ENCODE measurements at regions not wholly inside any gene's neighbourhood (a gene's known extent, or its start where the extent isn't known, plus 50 kb on each side); places are given as distances from the start of the nearest gene placed in this dataset.

DNA sequence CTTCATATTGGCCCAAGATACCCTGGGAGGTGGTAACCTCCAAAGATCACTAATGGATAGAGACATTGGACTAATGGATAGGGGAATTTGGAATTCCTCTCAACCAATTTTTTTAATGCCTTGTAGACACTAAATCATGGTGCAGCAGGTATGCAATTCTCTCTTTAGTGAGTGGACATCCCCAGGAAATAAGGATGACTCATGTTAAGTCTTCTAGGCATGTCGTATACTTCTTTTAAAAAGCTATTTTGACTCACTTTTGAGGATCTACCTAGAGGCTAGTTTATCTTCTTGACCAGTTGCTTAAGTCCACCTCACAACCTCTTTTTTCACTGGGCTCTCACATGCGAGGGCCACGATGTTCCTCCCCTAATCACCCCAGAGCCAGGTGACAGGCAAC is 211.6 kb upstream of the CDH12 start:
- TF ChIP-seq, protein P1, sequence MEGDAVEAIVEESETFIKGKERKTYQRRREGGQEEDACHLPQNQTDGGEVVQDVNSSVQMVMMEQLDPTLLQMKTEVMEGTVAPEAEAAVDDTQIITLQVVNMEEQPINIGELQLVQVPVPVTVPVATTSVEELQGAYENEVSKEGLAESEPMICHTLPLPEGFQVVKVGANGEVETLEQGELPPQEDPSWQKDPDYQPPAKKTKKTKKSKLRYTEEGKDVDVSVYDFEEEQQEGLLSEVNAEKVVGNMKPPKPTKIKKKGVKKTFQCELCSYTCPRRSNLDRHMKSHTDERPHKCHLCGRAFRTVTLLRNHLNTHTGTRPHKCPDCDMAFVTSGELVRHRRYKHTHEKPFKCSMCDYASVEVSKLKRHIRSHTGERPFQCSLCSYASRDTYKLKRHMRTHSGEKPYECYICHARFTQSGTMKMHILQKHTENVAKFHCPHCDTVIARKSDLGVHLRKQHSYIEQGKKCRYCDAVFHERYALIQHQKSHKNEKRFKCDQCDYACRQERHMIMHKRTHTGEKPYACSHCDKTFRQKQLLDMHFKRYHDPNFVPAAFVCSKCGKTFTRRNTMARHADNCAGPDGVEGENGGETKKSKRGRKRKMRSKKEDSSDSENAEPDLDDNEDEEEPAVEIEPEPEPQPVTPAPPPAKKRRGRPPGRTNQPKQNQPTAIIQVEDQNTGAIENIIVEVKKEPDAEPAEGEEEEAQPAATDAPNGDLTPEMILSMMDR (IDR thresholded peaks at IDR 0.05), result no peak

DNA sequence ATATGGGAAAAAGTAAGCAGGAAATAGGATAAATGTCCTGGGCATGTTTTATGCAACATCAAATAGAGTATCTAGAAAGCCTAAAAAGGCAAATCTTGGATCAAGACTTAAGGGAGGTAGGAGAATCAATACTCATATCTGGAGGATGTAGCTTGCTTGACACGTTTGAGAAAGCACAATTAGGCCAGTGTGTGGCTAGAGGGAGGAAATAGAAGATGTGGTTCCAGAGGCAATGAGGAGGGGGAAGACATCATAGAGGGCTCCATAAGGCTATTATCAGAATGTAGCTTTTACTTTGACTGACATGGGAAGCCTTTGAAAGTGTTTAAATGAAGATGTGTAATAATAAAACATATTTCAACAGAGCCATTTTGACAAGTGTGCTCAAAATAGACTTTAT is 200.7 kb upstream of the CDH12 start:
- TF ChIP-seq, protein P1 (IDR thresholded peaks at IDR 0.05), result no peak

DNA sequence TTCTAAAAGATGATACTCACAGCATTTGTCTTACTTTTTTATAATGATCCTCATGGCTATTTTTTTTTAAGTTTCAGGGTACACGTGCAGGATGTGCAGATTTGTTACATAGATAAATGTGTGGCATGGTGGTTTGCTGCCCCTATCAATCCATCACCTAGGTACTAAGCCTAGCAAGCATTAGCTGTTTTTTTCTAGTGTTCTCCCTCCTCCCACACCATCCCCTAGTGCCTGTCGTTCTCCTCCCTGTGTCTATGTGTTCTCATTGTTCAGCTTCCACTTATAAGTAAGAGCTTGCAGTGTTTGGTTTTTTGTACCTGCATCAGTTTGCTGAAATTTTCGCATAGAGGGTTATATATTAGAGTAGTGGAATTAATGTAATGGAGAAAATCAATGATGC is 189.1 kb upstream of the CDH12 start:
- TF ChIP-seq, protein P1 (IDR thresholded peaks at IDR 0.05), result no peak

DNA sequence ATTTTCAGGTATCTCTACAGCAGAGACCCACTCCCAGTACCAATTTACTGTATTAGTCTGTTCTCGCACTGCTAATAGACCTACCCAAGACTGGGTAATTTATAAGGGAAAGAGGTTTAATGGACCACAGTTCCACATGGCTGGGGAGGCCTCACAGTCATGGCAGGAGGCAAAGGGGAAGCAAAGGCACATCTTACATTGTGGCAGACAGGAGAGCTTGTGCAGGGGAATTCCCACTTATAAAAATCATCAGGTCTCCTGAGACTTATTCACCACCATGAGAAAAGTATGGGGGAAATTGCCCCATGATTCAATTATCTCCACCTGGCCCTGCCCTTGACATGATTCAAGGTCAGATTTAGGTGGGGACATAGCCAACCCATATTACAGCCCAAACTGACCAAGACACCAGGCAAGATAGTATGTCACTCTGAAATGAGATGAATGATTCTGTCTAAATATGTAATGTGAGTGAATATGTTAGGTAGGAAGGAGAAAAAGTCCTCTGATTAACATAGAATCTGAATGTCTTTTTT is 182.5 kb upstream of the CDH12 start:
- TF ChIP-seq, protein P1 (IDR thresholded peaks at IDR 0.05), result no peak

DNA sequence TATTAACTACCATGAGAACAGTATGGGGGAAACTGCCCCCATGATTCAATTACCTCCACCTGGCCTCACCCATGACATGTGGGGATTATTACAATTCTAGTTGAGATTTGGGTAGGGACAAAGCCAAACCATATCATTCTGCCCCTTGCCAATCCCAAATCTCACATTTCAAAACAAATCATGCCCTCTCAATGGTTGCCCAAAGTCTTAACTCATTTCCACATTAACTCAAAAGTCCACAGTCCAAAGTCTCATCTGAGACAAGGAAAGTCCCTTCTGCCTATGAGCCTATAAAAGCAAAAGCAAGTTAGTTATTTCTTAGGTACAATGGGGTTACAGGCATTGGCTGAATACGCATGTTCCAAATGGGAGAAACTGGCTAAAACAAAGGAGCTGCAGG is 180.7 kb upstream of the CDH12 start:
- TF ChIP-seq, protein P1 (IDR thresholded peaks at IDR 0.05), result no peak

DNA sequence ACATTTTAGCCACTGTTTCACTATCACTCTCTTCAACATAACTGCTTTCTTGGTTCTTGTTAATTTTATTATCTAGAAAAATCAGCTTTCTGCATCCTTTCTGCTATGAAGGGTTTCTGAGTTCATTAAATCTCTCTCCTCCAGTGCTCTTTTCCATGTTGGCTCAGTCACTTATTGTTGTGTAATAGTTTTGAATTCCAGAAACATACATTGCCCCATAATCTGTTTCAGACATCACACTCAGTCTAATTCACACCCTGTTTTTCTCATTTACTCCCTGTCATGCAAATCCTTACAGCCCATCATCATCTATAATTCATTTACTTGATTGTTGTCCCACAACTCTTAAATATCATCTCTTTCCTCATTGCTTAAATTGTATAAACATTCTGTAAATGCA is 176.1 kb upstream of the CDH12 start:
- TF ChIP-seq, protein P1 (IDR thresholded peaks at IDR 0.05), result no peak

DNA sequence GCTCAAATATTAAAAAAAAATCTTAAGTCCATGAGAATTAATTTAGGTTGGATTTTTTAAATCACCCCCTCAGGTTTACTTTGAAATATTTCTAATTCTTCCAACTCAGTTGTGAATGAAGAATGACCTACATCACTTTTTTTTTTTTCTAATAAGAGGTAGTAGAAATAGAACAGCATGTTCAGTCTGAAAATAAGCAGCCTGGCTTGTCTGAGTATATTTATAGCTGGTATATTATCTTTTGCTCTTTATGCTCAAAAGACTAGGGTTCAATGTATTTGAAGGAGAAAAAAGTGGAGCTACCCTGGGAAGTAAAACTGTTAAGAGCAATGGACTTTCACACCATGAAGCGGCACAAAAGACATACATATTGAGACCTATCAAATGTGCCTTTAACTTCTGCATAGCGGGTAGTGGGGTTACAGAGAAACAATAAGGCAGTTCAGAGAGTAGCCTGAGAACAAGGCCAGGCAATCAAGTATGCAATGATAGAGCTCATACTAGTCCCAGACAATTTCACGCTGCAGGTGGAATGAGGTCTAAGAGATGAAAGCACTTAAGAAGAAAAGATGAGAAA is 175.4 kb upstream of the CDH12 start:
- TF ChIP-seq, protein P1 (IDR thresholded peaks at IDR 0.05), result no peak

DNA sequence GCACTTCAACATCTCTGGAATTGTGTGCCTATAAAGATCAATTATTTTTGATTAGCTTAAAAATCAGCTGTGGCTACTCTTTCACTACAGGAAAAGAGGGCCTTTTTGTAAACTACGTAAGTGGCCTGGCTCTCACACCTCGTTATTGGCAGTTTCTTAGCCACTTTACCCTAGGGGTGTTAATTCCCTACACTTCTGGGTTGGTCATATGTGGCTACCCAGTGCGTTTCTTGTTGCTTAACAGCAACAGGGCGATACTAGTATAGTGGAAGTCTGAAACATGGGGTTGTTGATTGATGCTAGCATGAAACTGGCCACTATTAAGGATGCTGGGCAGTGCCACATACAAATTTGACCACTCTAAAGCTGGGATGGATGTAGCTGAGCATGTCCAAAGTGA is 174.7 kb upstream of the CDH12 start:
- TF ChIP-seq, protein P1 (IDR thresholded peaks at IDR 0.05), result no peak
